Erythroblast (primary cell): ENCODE measurements at regions not wholly inside any gene's neighbourhood (a gene's known extent, or its start where the extent isn't known, plus 50 kb on each side); places are given as distances from the start of the nearest gene placed in this dataset.

ENCODE experiments used
- GATA1 ChIP-seq: IDR thresholded peaks from 2 replicates; pipeline ENCODE4 v1.6.1; 2011; ENCODE audit warnings: low read depth, mild to moderate bottlenecking, control low read depth, low read length, moderate library complexity
- POLR2A ChIP-seq: IDR thresholded peaks from 2 replicates; pipeline ENCODE4 v1.6.1; 2011; ENCODE audit warnings: mild to moderate bottlenecking, low read length

- no peak for TF ChIP-seq POLR2A
- TF ChIP-seq GATA1 = no peak
Measured at GRCh38 chr16:54628796-54629625, 301.7 kb upstream of the IRX5 start.
